CD4-positive, alpha-beta T cell treated with Interferon alpha-2 for 1 hour (primary cell): ENCODE measurements at regions not wholly inside any gene's neighbourhood (a gene's known extent, or its start where the extent isn't known, plus 50 kb on each side); places are given as distances from the start of the nearest gene placed in this dataset.

Experiments
- DNase-seq, 2 donors: peaks; one replicate each; pipeline ENCODE4 v3.0.0-alpha.2; 2020 to 2022

GRCh38 chrX:38992441-38993096, 191.3 kb downstream of the MID1IP1 start:
- no peak for DNase-seq

DNA sequence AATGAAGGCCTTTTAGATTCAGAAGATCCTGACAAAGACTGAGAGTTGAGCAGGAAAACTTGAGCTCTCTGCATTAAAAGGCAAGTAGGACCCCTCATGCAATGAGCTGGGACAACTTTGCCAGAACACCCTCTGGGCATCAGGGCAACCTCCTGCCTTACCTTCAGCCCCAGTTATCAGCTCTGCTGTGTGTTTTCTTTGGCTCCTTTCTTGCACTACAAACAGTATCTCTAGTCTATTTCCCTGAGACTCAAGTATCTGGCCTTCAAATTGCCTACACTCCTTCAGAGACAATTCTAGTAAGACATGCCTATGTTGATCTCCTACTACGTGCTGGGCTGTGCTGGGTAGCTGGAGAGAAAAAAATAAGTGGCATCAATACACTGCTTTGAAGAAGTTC, 192.2 kb downstream of the MID1IP1 start:
- no peak for DNase-seq

- DNase-seq = no peak
Observed at GRCh38 chrX:38999099-38999498, 197.8 kb downstream of the MID1IP1 start.

DNA sequence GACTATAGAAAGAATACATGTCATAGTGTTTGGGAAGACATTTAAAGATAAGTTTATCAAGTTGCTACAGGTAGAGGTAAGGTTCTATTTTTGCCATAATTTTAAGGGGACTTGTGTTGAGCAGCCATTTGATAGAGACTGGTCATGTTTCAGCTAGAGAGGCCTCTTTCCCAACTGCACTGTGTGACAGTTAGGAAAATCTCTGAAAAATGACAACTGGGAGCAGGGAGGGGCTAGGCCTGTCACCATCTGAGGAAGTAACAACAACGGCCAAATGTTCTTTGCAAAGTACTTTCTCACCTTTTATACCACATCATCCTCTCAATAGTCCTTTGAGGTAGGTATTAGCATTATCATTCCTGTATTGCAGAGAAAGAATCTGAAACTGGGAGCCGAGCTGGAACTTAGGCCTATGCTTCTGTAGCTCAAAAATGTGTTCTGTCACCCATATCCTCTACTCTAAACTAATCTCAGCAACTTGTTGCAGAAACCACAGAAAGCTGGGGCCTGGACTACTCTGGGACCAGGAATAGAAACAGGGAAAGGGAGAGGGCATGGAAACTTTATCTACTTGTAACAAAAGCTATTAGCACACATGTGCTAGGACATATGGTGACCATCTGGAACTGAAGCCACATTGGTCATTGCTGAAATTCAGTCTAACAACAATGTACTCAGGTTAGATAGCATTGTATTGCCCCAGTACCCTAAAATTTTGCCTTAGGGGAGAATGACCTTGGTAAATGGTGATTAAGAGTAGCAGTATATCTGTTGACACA, 198.9 kb downstream of the MID1IP1 start:
- DNase-seq = no peak

DNA sequence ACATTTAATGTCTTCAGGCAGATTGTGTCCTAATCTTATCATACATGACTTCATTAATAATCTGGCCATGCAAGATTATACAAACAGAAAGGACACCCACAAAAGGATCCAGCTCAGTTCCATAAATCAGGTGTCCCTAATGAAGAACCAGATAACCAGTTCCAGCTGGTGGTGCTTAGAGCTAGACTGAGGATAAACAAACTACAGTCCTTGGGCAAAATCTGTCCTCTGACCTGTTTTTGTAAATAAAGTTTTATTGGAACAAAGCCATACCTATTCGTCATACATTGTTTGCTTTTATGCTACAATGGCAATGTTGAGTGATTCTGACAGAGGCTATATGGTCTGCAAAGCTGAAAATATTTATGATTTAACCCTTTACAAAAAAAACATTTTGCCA, 199.5 kb downstream of the MID1IP1 start:
- DNase-seq = no peak

GRCh38 chrX:39002466-39002865, 201.2 kb downstream of the MID1IP1 start:
- no peak for DNase-seq

DNA sequence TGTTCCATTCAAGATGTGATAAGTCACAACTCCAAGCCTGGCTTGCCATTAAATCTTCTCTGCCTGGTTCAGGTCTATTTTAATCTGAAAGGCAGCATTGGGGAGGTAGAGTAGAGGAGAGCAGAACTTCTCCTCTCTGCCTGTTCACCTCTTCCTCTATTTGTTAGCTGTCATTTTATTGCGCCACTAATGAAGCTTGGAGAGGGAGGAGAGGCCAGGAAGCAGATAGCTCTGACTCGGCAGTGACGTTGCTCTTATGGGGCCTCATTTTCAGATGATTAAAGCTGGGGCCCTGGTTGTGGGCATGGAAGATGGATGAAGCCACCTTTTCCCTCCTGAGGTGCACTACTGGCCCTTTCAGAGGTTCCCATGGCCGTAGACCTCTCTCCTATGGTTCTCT, 207.3 kb downstream of the MID1IP1 start:
- peak in 1 of 2 donors; percentile 11 for DNase-seq

GRCh38 chrX:39011454-39012221, 210.4 kb downstream of the MID1IP1 start:
- DNase-seq = no peak

DNA sequence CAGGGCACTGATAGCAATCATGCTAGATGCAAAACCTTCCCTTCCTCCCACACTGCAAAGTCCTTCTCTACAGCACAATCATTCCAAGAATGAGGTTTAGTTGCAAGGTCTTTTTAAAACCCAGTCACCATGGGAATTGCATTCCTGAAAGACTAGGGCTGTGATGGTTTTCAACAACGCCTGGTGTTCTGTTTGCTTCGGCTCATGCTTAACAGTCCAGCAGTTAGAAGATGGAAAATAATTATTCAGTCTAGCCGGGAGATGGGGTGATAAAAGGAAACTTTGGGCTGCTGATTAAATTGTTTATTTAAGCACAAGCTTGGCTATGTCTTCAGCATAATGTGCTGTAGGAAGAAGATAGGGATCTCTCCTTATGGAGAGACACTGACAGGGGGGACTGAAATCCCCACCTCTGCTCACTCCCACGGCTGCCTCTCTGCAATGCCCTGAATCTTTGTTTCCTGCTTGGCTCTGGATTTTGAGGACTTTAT, 211.4 kb downstream of the MID1IP1 start:
- no peak for DNase-seq

DNA sequence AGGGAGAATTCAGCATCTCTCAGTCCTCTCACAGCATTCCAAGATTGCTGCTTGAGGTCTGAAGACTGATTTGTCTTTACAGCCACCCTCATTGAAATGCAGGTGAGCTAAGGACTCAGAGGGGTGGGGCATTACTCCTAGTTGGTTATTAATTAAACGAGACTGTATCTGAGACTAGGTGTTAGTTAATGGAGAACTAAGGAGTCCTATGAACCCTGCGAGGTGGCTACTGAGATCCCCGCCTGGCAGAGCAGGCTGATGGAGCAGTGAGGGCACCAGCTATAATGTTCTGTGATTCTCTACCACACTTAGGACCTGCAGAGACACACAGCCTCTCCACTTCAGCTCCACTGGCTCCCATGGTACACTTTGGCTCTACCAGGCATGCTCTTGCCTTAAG, 215.3 kb downstream of the MID1IP1 start:
- DNase-seq = no peak

GRCh38 chrX:39017077-39017476, 215.8 kb downstream of the MID1IP1 start:
- DNase-seq = no peak

GRCh38 chrX:39017716-39018115, 216.5 kb downstream of the MID1IP1 start:
- no peak for DNase-seq

GRCh38 chrX:39018541-39018940, 217.3 kb downstream of the MID1IP1 start:
- no peak for DNase-seq

DNA sequence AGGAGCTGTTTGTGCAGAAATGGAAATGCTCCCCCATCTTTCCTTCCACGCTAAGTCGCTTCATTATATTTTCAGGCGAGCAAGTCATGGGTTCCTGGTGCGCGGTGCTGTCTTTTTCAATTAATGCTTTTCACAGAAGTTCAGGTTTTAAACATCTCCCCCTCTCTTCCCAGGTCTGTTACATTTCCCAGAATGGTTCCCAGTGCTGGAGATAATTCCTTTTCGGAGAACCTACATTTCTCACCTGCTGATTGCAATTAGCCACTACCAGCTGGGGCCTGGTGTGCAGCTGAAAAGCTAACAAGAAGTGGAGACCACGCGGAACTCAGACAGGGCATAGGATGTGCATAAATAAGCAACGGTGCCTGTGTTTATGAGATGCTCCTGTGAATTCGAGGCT, 217.8 kb downstream of the MID1IP1 start:
- DNase-seq = no peak

DNA sequence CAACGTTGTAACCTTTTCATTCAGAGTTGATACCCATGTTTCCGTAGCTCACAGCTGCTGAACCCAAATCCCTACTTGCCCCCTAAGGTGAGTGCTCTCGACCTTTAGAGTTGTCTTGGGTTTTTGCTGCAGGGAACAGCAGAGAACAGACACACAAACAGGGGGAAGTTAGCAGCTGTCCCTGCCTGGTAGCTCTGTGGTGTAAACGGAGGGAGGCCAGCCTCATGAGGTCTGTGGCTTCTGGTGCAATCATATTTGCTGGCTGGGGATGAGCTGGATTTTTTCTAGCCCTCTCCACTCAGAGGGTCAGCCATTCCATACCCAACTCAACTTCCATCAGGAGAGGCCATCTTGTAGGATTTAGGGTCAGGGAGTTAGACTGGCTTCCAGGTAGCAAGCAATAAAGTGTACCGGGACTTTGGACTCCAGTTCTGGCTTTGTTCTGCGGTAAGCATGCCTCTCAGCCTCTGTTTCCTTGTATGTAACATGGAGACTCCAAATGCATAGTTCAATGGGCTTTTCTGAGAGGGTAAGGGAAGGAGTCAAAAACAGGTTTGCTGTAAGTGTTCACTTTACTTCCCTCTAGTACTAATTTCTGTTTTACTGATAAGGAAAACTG, 218.9 kb downstream of the MID1IP1 start:
- no peak for DNase-seq

GRCh38 chrX:39022106-39022505, 220.8 kb downstream of the MID1IP1 start:
- DNase-seq = no peak

GRCh38 chrX:39029221-39029620, 228.0 kb downstream of the MID1IP1 start:
- no peak for DNase-seq

- DNase-seq = no peak
Observed at GRCh38 chrX:39030636-39031035, 229.4 kb downstream of the MID1IP1 start.

DNA sequence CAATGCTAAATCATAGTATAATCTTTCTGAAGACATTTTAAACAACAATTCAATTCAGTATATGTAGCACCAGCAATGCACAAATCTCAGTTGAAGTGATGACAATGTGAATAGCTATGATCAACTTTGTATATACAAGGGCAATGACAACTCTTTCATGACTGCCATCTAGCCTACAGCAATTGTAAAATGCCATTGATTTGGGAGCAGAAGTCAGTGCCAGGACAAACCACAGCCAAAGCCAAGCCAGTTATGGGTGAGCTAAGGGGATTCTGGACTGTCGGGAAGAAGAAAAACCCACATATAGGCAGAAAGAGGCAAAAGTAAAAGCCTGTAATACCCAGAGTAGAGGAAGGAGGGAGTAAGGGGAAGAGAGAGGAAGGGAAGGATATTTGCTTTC, 238.6 kb downstream of the MID1IP1 start:
- DNase-seq = no peak

DNA sequence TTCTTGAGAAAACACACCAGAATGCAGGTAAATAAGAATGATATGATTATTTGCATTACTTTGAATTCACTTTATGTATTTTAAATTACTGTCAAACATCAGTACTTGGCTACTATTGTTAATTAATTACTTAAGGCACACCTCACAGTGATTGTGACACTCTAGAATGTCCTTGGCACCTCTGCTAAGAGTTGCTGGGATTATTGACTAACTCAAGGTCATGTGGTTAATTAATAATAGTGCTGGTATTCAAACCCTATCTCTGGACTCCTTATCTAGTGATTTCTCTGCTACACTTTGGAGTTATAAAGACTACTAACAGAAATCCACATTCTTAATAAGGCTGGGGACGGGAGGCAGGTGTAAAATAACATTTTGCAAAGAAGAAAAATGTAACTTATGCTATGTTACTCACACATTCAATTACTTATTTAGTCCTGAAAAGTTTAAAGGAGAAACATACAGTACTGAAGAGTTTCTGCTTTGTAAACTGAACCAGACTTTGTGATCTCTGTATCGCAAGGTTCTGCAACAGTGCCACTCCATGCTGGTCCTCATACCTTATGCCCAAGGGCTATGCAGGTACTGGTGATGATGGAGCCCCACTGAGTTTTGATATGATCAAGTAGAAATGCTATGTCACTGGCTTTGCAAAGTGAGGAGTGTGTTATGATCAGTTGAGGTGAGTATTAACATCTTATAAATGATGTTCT, 242.7 kb downstream of the MID1IP1 start:
- no peak for DNase-seq

GRCh38 chrX:39047174-39047573, 245.9 kb downstream of the MID1IP1 start:
- no peak for DNase-seq

GRCh38 chrX:39049975-39050374, 248.7 kb downstream of the MID1IP1 start:
- no peak for DNase-seq

- no peak for DNase-seq
Observed at GRCh38 chrX:39050427-39050826, 249.2 kb downstream of the MID1IP1 start.
